HEK293 (cell line): ENCODE measurements at regions not wholly inside any gene's neighbourhood (a gene's known extent, or its start where the extent isn't known, plus 50 kb on each side); places are given as distances from the start of the nearest gene placed in this dataset.

Experiments used
- CTCF ChIA-PET: fragments of 350-600 bp; formaldehyde crosslinking; extraction: SDS; loops from one replicate; lab custom pipeline; 2021; ENCODE audit warnings: antibody characterized with exemption; lab: Yijun Ruan, JAX
- POLR2A ChIA-PET: fragments of 300-600 bp; formaldehyde crosslinking; extraction: SDS; loops from one replicate; lab custom pipeline; 2020; ENCODE audit warnings: antibody characterized with exemption, inconsistent platforms; lab: Yijun Ruan, JAX
- H3K27ac ChIP-seq: fragments of 200-500 bp; sonication (Bioruptor generic); 2 replicates; pipeline ENCODE4 v1.5.1; 2014; ENCODE audit warnings: low read depth, low read length, control low read depth, inconsistent platforms; ENCODE audit errors: extremely low read depth
- H3K36me3 ChIP-seq, 2 experiments: fragments of 200-500 bp in 1 of 2; sonication (Bioruptor generic) in 1 of 2; 1 replicate in 1 of 2; 2 replicates in 1 of 2; pipeline ENCODE4 v1.5.1; 2014 to 2017; ENCODE audit warnings: inconsistent platforms in 2 of 2, low read length in 2 of 2; ENCODE audit not compliant: control insufficient read depth in 2 of 2, insufficient read depth in 1 of 2
- H3K4me1 ChIP-seq: fragments of 200-500 bp; sonication (Bioruptor generic); 2 replicates; pipeline ENCODE4 v1.5.1; 2014; ENCODE audit warnings: mild to moderate bottlenecking, low read length, inconsistent platforms; ENCODE audit not compliant: control insufficient read depth, insufficient read depth
- H3K4me3 ChIP-seq: 2 replicates; pipeline ENCODE4 v1.5.1; 2011; ENCODE audit warnings: low read depth, mild to moderate bottlenecking, control low read depth, low read length, moderate library complexity
- H3K9me3 ChIP-seq: fragments of 200-500 bp; sonication (Bioruptor generic); 2 replicates; pipeline ENCODE4 v1.5.1; 2014; ENCODE audit warnings: low read depth, low read length, inconsistent platforms; ENCODE audit not compliant: control insufficient read depth, insufficient read depth
- ATF2 ChIP-seq: fragments of 450-650 bp; formaldehyde crosslinking; IDR thresholded peaks from 2 replicates; pipeline ENCODE4 v1.5.1; 2016; ENCODE audit warnings: missing biosample characterization, missing genetic modification characterization, low read depth
- FEZF1 ChIP-seq: fragments of 450-650 bp; formaldehyde crosslinking; IDR thresholded peaks from 2 replicates; pipeline ENCODE4 v1.5.1; 2016; ENCODE audit warnings: missing biosample characterization, missing genetic modification characterization
- KLF9 ChIP-seq: fragments of 450-650 bp; formaldehyde crosslinking; IDR thresholded peaks from 2 replicates; pipeline ENCODE4 v1.5.1; 2016; ENCODE audit warnings: missing biosample characterization, missing genetic modification characterization, low read depth
- RBAK ChIP-seq: fragments of 450-650 bp; formaldehyde crosslinking; IDR thresholded peaks from 2 replicates; pipeline ENCODE4 v1.5.1; 2016; ENCODE audit warnings: missing biosample characterization, missing genetic modification characterization
- SCRT2 ChIP-seq: fragments of 450-650 bp; formaldehyde crosslinking; IDR thresholded peaks from 2 replicates; pipeline ENCODE4 v1.5.1; 2016; ENCODE audit warnings: missing biosample characterization, missing genetic modification characterization
- ZEB2 ChIP-seq: fragments of 450-650 bp; formaldehyde crosslinking; IDR thresholded peaks from 2 replicates; pipeline ENCODE4 v1.5.1; 2016; ENCODE audit warnings: missing biosample characterization, missing genetic modification characterization
- ZNF10 ChIP-seq: fragments of 450-650 bp; formaldehyde crosslinking; IDR thresholded peaks from 2 replicates; pipeline ENCODE4 v1.5.1; 2017; ENCODE audit warnings: missing biosample characterization, missing genetic modification characterization
- ZNF133 ChIP-seq: fragments of 450-650 bp; formaldehyde crosslinking; IDR thresholded peaks from 2 replicates; pipeline ENCODE4 v1.5.1; 2016; ENCODE audit warnings: missing biosample characterization, missing genetic modification characterization
- ZNF140 ChIP-seq: fragments of 450-650 bp; formaldehyde crosslinking; IDR thresholded peaks from 2 replicates; pipeline ENCODE4 v1.5.1; 2016; ENCODE audit warnings: missing biosample characterization, missing genetic modification characterization
- ZNF169 ChIP-seq: fragments of 450-650 bp; formaldehyde crosslinking; IDR thresholded peaks from 2 replicates; pipeline ENCODE4 v1.5.1; 2016; ENCODE audit warnings: missing biosample characterization, missing genetic modification characterization
- ZNF174 ChIP-seq: fragments of 450-650 bp; formaldehyde crosslinking; IDR thresholded peaks from 2 replicates; pipeline ENCODE4 v1.5.0; 2017; ENCODE audit warnings: missing biosample characterization, mild to moderate bottlenecking, missing genetic modification characterization
- ZNF214 ChIP-seq: fragments of 450-650 bp; formaldehyde crosslinking; IDR thresholded peaks from 2 replicates; pipeline ENCODE4 v1.5.1; 2017; ENCODE audit warnings: missing biosample characterization, mild to moderate bottlenecking, missing genetic modification characterization, borderline replicate concordance
- ZNF239 ChIP-seq: fragments of 450-650 bp; formaldehyde crosslinking; IDR thresholded peaks from 2 replicates; pipeline ENCODE4 v1.5.1; 2016; ENCODE audit warnings: missing biosample characterization, missing genetic modification characterization
- ZNF302 ChIP-seq: fragments of 450-650 bp; formaldehyde crosslinking; IDR thresholded peaks from 2 replicates; pipeline ENCODE4 v1.5.1; 2016; ENCODE audit warnings: missing biosample characterization, missing genetic modification characterization, low read depth
- ZNF350 ChIP-seq: fragments of 450-650 bp; formaldehyde crosslinking; IDR thresholded peaks from 2 replicates; pipeline ENCODE4 v1.5.0; 2017; ENCODE audit warnings: missing biosample characterization, mild to moderate bottlenecking, missing genetic modification characterization
- ZNF555 ChIP-seq: fragments of 450-650 bp; formaldehyde crosslinking; conservative IDR thresholded peaks from 2 replicates; pipeline ENCODE4 v1.5.1; 2017; ENCODE audit warnings: missing biosample characterization, mild to moderate bottlenecking, missing genetic modification characterization, inconsistent platforms
- ZNF654 ChIP-seq: fragments of 450-650 bp; formaldehyde crosslinking; IDR thresholded peaks from 2 replicates; pipeline ENCODE4 v1.5.1; 2016; ENCODE audit warnings: low read depth, missing biosample characterization, missing genetic modification characterization
- ZNF664 ChIP-seq: fragments of 450-650 bp; formaldehyde crosslinking; IDR thresholded peaks from 2 replicates; pipeline ENCODE4 v1.5.1; 2016; ENCODE audit warnings: missing biosample characterization, missing genetic modification characterization
- TF ChIP-seq, protein P1 (sequence below): fragments of 450-650 bp; formaldehyde crosslinking; IDR thresholded peaks from 2 replicates; pipeline ENCODE4 v1.5.1; 2016; ENCODE audit warnings: missing biosample characterization, missing genetic modification characterization
- TF ChIP-seq, protein P2 (sequence below): fragments of 450-650 bp; formaldehyde crosslinking; IDR thresholded peaks from 2 replicates; pipeline ENCODE4 v1.5.1; 2016; ENCODE audit warnings: missing biosample characterization, missing genetic modification characterization
- TF ChIP-seq, protein P3 (sequence below): fragments of 450-650 bp; IDR thresholded peaks from 2 replicates; pipeline ENCODE4 v1.5.1; 2018; ENCODE audit warnings: missing biosample characterization, missing genetic modification characterization

- CTCF ChIA-PET, result no interaction called here
- TF ChIP-seq ZNF555 (tag by site-specific recombination) (no peak), ZNF214 (tag by site-specific recombination) (no peak), FEZF1 (tag by site-specific recombination) (no peak), ZNF239 (tag by site-specific recombination) (no peak), ZNF654 (tag by site-specific recombination) (no peak), ZNF664 (tag by site-specific recombination) (no peak), ZNF174 (tag by site-specific recombination) (no peak), ZNF169 (tag by site-specific recombination) (no peak), ZNF350 (tag by site-specific recombination) (no peak), RBAK (tag by site-specific recombination) (no peak), KLF9 (tag by site-specific recombination) (no peak), ZNF10 (tag by site-specific recombination) (no peak)
- TF ChIP-seq, protein P1, sequence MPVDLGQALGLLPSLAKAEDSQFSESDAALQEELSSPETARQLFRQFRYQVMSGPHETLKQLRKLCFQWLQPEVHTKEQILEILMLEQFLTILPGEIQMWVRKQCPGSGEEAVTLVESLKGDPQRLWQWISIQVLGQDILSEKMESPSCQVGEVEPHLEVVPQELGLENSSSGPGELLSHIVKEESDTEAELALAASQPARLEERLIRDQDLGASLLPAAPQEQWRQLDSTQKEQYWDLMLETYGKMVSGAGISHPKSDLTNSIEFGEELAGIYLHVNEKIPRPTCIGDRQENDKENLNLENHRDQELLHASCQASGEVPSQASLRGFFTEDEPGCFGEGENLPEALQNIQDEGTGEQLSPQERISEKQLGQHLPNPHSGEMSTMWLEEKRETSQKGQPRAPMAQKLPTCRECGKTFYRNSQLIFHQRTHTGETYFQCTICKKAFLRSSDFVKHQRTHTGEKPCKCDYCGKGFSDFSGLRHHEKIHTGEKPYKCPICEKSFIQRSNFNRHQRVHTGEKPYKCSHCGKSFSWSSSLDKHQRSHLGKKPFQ (tag by site-specific recombination), result no peak
- TF ChIP-seq, protein P2, sequence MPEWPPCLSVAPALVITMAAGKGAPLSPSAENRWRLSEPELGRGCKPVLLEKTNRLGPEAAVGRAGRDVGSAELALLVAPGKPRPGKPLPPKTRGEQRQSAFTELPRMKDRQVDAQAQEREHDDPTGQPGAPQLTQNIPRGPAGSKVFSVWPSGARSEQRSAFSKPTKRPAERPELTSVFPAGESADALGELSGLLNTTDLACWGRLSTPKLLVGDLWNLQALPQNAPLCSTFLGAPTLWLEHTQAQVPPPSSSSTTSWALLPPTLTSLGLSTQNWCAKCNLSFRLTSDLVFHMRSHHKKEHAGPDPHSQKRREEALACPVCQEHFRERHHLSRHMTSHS (tag by site-specific recombination), result no peak
- TF ChIP-seq, protein P3, sequence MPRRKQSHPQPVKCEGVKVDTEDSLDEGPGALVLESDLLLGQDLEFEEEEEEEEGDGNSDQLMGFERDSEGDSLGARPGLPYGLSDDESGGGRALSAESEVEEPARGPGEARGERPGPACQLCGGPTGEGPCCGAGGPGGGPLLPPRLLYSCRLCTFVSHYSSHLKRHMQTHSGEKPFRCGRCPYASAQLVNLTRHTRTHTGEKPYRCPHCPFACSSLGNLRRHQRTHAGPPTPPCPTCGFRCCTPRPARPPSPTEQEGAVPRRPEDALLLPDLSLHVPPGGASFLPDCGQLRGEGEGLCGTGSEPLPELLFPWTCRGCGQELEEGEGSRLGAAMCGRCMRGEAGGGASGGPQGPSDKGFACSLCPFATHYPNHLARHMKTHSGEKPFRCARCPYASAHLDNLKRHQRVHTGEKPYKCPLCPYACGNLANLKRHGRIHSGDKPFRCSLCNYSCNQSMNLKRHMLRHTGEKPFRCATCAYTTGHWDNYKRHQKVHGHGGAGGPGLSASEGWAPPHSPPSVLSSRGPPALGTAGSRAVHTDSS, result no peak
- POLR2A ChIA-PET, result no interaction called here
- H3K9me3 ChIP-seq, result no peaks in the 10 kb centered on the region
- no peaks in the 10 kb centered on the region for H3K4me1 ChIP-seq
- no peak overlapping the region for H3K27ac ChIP-seq
- H3K4me3 ChIP-seq, result no peak overlapping the region
- H3K36me3 ChIP-seq, result no peaks in the 10 kb centered on the region
Measured at GRCh38 chr12:88733008-88733407, 152.7 kb upstream of the KITLG start.

DNA sequence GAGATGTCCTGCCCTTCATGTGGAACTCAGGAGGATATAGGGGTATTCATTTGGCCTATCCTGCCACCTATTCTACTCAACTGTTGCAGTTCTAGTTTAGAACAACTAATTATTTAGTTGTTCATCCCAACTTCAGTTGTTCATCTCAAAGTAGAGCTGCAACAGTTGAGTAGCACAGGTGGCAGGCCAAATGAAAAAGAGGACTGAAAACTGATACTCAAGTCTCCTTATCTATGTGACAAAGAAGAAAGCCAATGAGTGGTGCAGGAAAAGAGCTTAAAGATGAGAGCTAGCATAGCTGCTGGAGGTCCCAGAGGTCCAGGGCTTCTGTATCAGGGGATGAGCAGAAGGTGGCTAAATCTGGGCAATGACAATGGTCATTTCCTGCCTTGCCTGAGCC is 148.9 kb upstream of the KITLG start:
- H3K4me3 ChIP-seq, result no peak overlapping the region
- POLR2A ChIA-PET, result no interaction called here
- peak; percentile 52; the same call in 1 of the 2 replicates for TF ChIP-seq SCRT2 (tag by site-specific recombination)
- no peak for TF ChIP-seq ZNF140 (tag by site-specific recombination)
- TF ChIP-seq, all 188 proteins: peak for 1
- H3K27ac ChIP-seq, result no peak overlapping the region
- CTCF ChIA-PET, result no interaction called here
- no peaks in the 10 kb centered on the region for H3K9me3 ChIP-seq
- H3K4me1 ChIP-seq, result no peaks in the 10 kb centered on the region
- no peaks in the 10 kb centered on the region for H3K36me3 ChIP-seq

DNA sequence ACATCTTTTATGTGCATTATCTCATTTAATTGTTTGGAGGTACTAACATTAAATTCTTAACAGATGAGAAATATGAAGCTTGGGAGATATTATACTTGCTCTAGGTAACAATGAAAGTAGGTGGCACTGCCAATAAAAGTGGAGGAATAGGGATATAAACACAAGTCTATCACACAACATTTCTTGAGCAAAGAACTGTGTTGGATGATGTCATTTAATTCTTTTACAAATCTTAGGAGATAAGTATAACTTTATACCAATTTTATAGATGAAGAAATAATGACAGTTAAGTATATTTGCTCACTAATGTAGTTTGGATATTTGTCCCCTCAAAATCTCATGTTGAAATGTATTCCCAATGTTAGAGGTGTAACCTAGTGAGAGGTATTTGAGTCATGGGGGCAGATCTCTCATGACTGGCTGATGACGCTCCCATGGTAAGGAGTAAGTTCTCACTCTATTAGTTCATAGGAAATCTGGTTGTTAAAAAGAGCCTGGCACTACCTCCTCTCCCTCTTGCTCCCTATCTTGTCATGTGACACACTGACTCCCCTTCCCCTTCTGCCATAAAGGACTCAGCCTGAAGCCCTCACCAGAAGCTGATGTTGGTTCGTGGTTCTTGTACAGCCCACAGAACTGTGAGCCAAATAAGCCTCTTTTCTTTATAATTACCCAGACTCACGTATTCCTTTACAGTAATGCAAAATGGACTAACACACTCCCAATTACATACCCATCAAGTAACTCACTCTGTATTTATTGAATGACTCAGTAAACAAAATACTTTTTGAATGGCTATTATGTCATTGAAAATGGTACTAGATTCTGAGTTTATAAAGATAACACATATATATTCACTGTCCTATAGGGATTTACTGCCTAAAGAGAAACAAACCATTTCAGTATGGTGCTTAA is 146.8 kb upstream of the KITLG start:
- ChIA-PET POLR2A (no interaction called here), CTCF (no interaction called here)
- no peaks in the 10 kb centered on the region for H3K4me1 ChIP-seq
- H3K4me3 ChIP-seq, result no peak overlapping the region
- no peak overlapping the region for H3K27ac ChIP-seq
- no peaks in the 10 kb centered on the region for H3K9me3 ChIP-seq
- H3K36me3 ChIP-seq, result no peaks in the 10 kb centered on the region
- TF ChIP-seq ATF2 (tag by site-specific recombination) (peak; percentile 67; the same call in 1 of the 2 replicates), ZNF302 (no peak), ZEB2 (tag by site-specific recombination) (no peak), ZNF133 (tag by site-specific recombination) (peak; percentile 76)
